CD8-positive, alpha-beta memory T cell (primary cell): ENCODE measurements at regions not wholly inside any gene's neighbourhood (a gene's known extent, or its start where the extent isn't known, plus 50 kb on each side); places are given as distances from the start of the nearest gene placed in this dataset.
A peak's percentile ranks its signal among the peaks of the same experiment; 100 is the strongest.

ENCODE experiments used
- CTCF ChIA-PET: fragments of 350-600 bp; sonication (Branson Sonifier 250); formaldehyde crosslinking; loops from one replicate; lab custom pipeline; 2021; ENCODE audit warnings: antibody characterized with exemption; lab: Charles Lee
- POLR2A ChIA-PET: fragments of 350-600 bp; sonication (Branson Sonifier 250); formaldehyde crosslinking; loops from one replicate; lab custom pipeline; 2021; ENCODE audit warnings: antibody characterized with exemption; lab: Charles Lee
- DNase-seq, 5 donors: peaks; one replicate each; pipeline versions ENCODE4 v3.0.0 to v3.0.0-alpha.2; 2020 to 2022; ENCODE audit warnings: mixed read lengths in 1 of 5
- H3K27ac ChIP-seq: one replicate; pipeline ENCODE4 v1.7.0; 2013; ENCODE audit warnings: low read depth, mild to moderate bottlenecking, low read length, moderate library complexity
- H3K27me3 ChIP-seq: 2 replicates; pipeline ENCODE4 v1.7.0; 2013; ENCODE audit warnings: low read length, mild to moderate bottlenecking; ENCODE audit not compliant: insufficient read depth, poor library complexity, severe bottlenecking
- H3K36me3 ChIP-seq: 2 replicates; pipeline ENCODE4 v1.7.0; 2013; ENCODE audit warnings: mild to moderate bottlenecking, low read length, moderate library complexity; ENCODE audit not compliant: insufficient read depth
- H3K4me1 ChIP-seq: 2 replicates; pipeline ENCODE4 v1.7.0; 2013; ENCODE audit warnings: mild to moderate bottlenecking, low read length, moderate library complexity; ENCODE audit not compliant: insufficient read depth
- H3K4me3 ChIP-seq: 2 replicates; pipeline ENCODE4 v1.7.0; 2013; ENCODE audit warnings: mild to moderate bottlenecking, low read length
- H3K9me3 ChIP-seq: 2 replicates; pipeline ENCODE4 v1.7.0; 2013; ENCODE audit warnings: mild to moderate bottlenecking, low read length
- H3K27ac Mint-ChIP-seq, 8 donors: one replicate each; pipeline ENCODE4 v1.8.0; 2020 to 2021; ENCODE audit warnings: mixed read lengths in 8 of 8, mild to moderate bottlenecking in 6 of 8, inconsistent platforms in 3 of 8, moderate library complexity in 3 of 8
- H3K27me3 Mint-ChIP-seq, 2 donors: one replicate each; pipeline ENCODE4 v1.8.0; 2020 to 2021; ENCODE audit warnings: mixed read lengths in 2 of 2, mild to moderate bottlenecking in 1 of 2, moderate library complexity in 1 of 2
- H3K36me3 Mint-ChIP-seq, 3 donors: one replicate each; pipeline ENCODE4 v1.8.0; 2020 to 2021; ENCODE audit warnings: mixed read lengths in 3 of 3, inconsistent platforms in 1 of 3, mild to moderate bottlenecking in 1 of 3
- H3K4me1 Mint-ChIP-seq, 3 donors: one replicate each; pipeline ENCODE4 v1.8.0; 2020 to 2021; ENCODE audit warnings: mixed read lengths in 3 of 3, inconsistent platforms in 1 of 3, mild to moderate bottlenecking in 1 of 3
- H3K4me3 Mint-ChIP-seq, 7 donors: one replicate each; pipeline ENCODE4 v1.8.0; 2020 to 2021; ENCODE audit warnings: mixed read lengths in 7 of 7, mild to moderate bottlenecking in 6 of 7, moderate library complexity in 4 of 7, inconsistent platforms in 2 of 7
- H3K9me3 Mint-ChIP-seq, 5 donors: one replicate each; pipeline ENCODE4 v1.8.0; 2020 to 2022; ENCODE audit warnings: mixed read lengths in 5 of 5, mild to moderate bottlenecking in 3 of 5, moderate library complexity in 2 of 5, inconsistent platforms in 1 of 5

DNA sequence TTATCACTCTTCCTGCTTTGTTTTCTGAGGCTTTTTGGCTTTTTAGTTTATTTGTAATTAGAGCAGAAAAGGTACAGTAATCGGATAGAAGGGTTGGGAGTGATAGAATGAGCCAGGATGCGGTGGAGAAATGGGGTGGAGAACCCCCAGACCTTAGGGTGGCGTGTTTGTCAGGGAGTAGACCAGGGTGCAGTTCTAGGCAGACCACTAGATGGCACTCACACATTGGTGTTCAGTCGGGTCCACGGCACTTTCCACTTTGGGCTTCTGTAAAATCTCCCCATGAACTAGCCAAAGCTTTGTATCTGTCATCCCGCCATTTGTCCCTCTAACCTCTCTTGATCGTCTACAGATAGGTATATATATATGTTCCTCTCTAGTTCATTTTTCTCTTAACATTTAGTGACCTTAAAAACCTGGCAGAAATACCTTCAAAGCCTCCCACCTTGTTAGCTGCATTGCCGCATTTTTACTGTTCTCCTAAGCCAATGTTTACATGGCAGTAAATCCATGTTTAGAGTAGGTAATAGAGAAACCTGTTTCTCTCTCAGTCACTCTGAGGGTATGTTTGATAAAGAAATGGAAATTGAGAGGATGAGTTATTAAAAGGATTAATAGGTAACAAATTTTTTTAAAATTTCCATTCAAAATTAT, 154.9 kb downstream of the TM9SF2 start:
- POLR2A ChIA-PET, result interaction anchor here (0.6 to 2.5 kb wide), 4 partner anchors 50 to 694 kb away, joined by 3 to 8 read pairs (median 4); partner anchors contain the start of gene CLYBL

DNA sequence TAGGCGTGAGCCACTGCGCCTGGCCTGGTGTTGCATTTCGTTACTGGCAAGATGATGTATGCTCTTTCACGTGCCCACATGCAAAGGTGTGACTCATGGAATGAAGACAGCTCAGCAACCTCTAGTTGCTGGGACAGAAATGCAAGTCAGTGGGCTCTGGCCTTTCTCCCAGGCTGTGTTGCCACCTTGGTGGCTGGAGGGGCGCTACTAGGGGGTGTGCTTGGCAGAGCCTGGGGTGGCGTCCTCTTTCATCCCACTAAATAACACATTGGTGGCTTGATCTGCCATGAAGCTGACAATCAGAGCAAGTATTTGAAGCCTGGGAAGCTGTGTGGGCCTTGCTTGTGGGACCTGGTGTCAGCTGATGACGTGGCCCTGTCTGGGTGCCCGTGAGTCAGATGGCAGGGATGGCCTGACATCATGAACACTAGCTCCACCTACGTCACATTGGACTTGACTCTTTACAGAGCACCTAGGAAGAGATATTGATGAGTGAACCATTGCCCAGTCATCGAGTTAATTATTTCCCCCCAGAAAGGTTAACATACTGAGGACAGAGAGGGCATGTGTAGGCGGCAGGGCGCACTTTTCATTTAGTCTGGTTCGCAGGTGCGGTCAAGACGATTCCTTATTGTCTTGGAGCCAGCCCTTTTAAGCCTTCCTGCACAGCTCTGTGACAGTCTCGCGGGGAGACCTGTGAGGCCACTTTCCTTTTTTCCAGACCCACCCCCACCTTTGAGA, 154.2 kb downstream of the TM9SF2 start:
- peak overlapping the region in 4 of 8 donors; percentile 70 to 95 (median 86) for H3K27ac Mint-ChIP-seq
- H3K4me3 Mint-ChIP-seq, result peak overlapping the region in 4 of 7 donors; percentile 78 to 84 (median 82)
- H3K27me3 Mint-ChIP-seq, result peaks cover 0 to 1% of the 10 kb centered on the region in 2 donors
- POLR2A ChIA-PET, result interaction anchor here (0.6 to 1.2 kb wide), 3 partner anchors 49 to 693 kb away, joined by 3 to 4 read pairs (median 4); partner anchors contain the start of gene CLYBL
- Histone ChIP-seq H3K9me3 (no peaks in the 10 kb centered on the region), H3K36me3 (no peaks in the 10 kb centered on the region), H3K27ac (no peak overlapping the region), H3K27me3 (no peaks in the 10 kb centered on the region), H3K4me3 (no peak overlapping the region), H3K4me1 (peaks cover 50% of the 10 kb centered on the region)
- H3K9me3 Mint-ChIP-seq, result no peaks in the 10 kb centered on the region
- H3K4me1 Mint-ChIP-seq, result peaks cover 42 to 49% (median 48%) of the 10 kb centered on the region in 3 donors
- DNase-seq, result no peak
- CTCF ChIA-PET, result interaction anchor here (0.7 to 6.5 kb wide), 19 partner anchors 9 to 933 kb away, joined by 3 to 76 read pairs (median 6); partner anchors contain the start of genes CLYBL, GGACT and ZIC2
- no peaks in the 10 kb centered on the region for H3K36me3 Mint-ChIP-seq

More for the DNA sequence above, 154.9 kb downstream of the TM9SF2 start:
- Histone ChIP-seq H3K27ac (no peak overlapping the region), H3K4me1 (peaks cover 51% of the 10 kb centered on the region), H3K9me3 (no peaks in the 10 kb centered on the region), H3K27me3 (no peaks in the 10 kb centered on the region), H3K36me3 (no peaks in the 10 kb centered on the region), H3K4me3 (peak overlapping the region; percentile 52)
- peak overlapping the region; percentile 78 to 92 (median 81) for H3K4me3 Mint-ChIP-seq
- H3K9me3 Mint-ChIP-seq, result no peaks in the 10 kb centered on the region
- peak overlapping the region; percentile 80 to 98 (median 92) for H3K27ac Mint-ChIP-seq
- H3K27me3 Mint-ChIP-seq, result peaks cover 0 to 1% of the 10 kb centered on the region in 2 donors
- H3K4me1 Mint-ChIP-seq, result peaks cover 43 to 51% (median 50%) of the 10 kb centered on the region in 3 donors
- H3K36me3 Mint-ChIP-seq, result no peaks in the 10 kb centered on the region
- CTCF ChIA-PET, result interaction anchor here (0.6 to 6.5 kb wide), 36 partner anchors 9 to 1471 kb away, joined by 3 to 76 read pairs (median 4); partner anchors contain the start of genes CLYBL, GGACT and ZIC2
- DNase-seq, result peak; percentile 73 to 86 (median 76)

DNA sequence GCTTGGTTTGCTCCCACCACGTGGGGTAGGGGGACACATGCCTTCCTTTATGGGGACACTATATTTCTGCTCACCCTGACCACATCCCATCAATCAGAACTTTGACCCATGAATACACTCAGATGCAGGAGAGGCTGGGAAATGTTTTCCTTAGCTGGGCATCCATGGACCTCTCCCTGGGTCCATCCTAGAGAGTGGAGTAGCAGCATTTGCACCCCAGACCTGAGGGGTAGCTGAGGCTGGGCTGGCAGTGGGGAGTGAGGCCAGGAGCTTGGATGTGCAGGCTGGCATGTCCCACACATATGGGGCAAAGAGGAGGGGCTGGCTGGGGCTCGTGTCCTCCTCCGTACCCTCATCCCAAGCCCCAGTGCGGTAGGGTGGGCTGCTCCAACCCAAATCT, 152.8 kb downstream of the TM9SF2 start:
- H3K27ac ChIP-seq, result no peak overlapping the region
- CTCF ChIA-PET, result interaction anchor here (6.5 kb wide), 1 partner anchor 860 kb away, joined by 76 read pairs; no protein-coding TSS in a partner anchor
- no peaks in the 10 kb centered on the region for H3K9me3 ChIP-seq
- H3K4me1 ChIP-seq, result peaks cover 35% of the 10 kb centered on the region
- Mint-ChIP-seq H3K9me3 (no peaks in the 10 kb centered on the region), H3K36me3 (no peaks in the 10 kb centered on the region), H3K4me1 (peaks cover 31 to 35% (median 34%) of the 10 kb centered on the region in 3 donors), H3K27me3 (peaks cover 0 to 1% of the 10 kb centered on the region in 2 donors), H3K4me3 (no peak overlapping the region), H3K27ac (no peak overlapping the region)
- no peak overlapping the region for H3K4me3 ChIP-seq
- POLR2A ChIA-PET, result no interaction called here
- H3K36me3 ChIP-seq, result no peaks in the 10 kb centered on the region
- DNase-seq, result no peak
- no peaks in the 10 kb centered on the region for H3K27me3 ChIP-seq

DNA sequence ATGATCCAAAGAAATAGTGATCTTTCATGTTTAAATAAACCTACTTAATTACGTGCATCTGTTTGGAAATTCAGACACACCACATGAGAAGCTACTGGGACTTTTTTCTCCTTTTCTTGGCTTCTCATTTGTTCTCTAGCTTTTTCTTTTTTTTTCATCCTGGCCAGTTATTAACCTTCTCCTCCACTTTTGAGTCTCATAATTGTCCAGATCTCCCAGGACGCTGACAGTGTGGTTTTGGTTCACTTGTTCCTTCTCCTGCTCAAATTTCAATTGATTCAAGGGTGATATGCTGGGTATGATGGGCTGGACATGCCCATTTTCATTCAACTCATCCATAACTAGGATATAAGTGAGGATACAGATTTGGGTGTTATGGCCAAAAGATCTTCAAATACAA, 152.3 kb downstream of the TM9SF2 start:
- Mint-ChIP-seq H3K9me3 (no peaks in the 10 kb centered on the region), H3K27ac (no peak overlapping the region), H3K27me3 (peaks cover 0 to 1% of the 10 kb centered on the region in 2 donors), H3K4me3 (no peak overlapping the region), H3K36me3 (no peaks in the 10 kb centered on the region), H3K4me1 (peaks cover 25 to 30% (median 28%) of the 10 kb centered on the region in 3 donors)
- no peak overlapping the region for H3K27ac ChIP-seq
- peaks cover 30% of the 10 kb centered on the region for H3K4me1 ChIP-seq
- H3K4me3 ChIP-seq, result no peak overlapping the region
- CTCF ChIA-PET, result interaction anchor here (6.5 kb wide), 1 partner anchor 861 kb away, joined by 76 read pairs; no protein-coding TSS in a partner anchor
- H3K27me3 ChIP-seq, result no peaks in the 10 kb centered on the region
- H3K9me3 ChIP-seq, result no peaks in the 10 kb centered on the region
- POLR2A ChIA-PET, result no interaction called here
- no peaks in the 10 kb centered on the region for H3K36me3 ChIP-seq
- DNase-seq, result no peak

DNA sequence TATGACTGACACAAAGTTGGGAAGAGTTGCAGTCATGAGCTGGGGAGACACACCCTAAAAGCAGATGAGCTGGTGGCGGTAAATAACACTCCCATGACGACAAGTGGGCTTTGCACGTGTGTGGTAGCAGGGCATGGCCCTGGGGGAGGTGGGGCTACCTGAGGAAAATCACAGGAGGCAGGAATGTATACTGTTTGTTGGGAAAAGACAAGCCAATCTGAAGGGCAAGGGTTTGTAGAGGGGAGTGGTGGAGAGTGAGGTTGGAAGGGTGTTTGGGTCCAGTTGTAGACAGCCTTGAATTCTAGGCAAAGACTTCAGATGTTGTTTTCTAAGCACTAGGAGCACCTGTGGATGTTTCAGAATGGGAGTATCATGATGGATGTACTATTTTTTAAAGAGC, 151.6 kb downstream of the TM9SF2 start:
- no peaks in the 10 kb centered on the region for H3K27me3 ChIP-seq
- Mint-ChIP-seq H3K9me3 (no peaks in the 10 kb centered on the region), H3K27me3 (peaks cover 0 to 1% of the 10 kb centered on the region in 2 donors), H3K36me3 (no peaks in the 10 kb centered on the region), H3K4me3 (no peak overlapping the region), H3K4me1 (peaks cover 25 to 27% (median 25%) of the 10 kb centered on the region in 3 donors), H3K27ac (peak overlapping the region in 1 of 8 donors; percentile 17)
- H3K4me1 ChIP-seq, result peaks cover 24% of the 10 kb centered on the region
- H3K36me3 ChIP-seq, result no peaks in the 10 kb centered on the region
- ChIA-PET CTCF (interaction anchor here (6.5 kb wide), 1 partner anchor 861 kb away, joined by 76 read pairs; no protein-coding TSS in a partner anchor), POLR2A (no interaction called here)
- H3K4me3 ChIP-seq, result no peak overlapping the region
- no peaks in the 10 kb centered on the region for H3K9me3 ChIP-seq
- DNase-seq, result no peak
- no peak overlapping the region for H3K27ac ChIP-seq

DNA sequence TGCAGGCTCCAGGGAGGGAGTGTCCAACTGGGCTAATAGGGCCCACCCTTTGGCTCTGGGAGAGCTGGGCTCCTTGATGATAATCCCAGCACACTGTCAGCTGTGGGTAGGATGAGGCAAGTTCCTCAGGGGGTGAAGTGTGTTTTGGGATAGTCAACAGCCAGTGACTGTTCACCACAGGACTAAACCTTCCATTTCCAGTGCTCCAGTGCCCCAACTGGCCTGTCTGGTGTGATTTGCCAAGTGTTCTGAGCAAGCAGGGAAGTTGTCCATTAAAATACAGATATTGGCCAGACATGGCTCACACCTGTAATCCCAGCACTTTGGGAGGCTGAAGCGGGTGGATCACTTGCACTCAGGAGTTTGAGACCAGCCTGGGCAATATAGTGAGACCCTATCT, 150.9 kb downstream of the TM9SF2 start:
- peaks cover 17 to 19% (median 17%) of the 10 kb centered on the region in 3 donors for H3K4me1 Mint-ChIP-seq
- Histone ChIP-seq H3K9me3 (no peaks in the 10 kb centered on the region), H3K4me3 (no peak overlapping the region), H3K4me1 (peaks cover 16% of the 10 kb centered on the region), H3K36me3 (no peaks in the 10 kb centered on the region), H3K27me3 (no peaks in the 10 kb centered on the region), H3K27ac (no peak overlapping the region)
- H3K27ac Mint-ChIP-seq, result peak overlapping the region in 1 of 8 donors; percentile 7
- H3K27me3 Mint-ChIP-seq, result peaks cover 0 to 1% of the 10 kb centered on the region in 2 donors
- H3K9me3 Mint-ChIP-seq, result no peaks in the 10 kb centered on the region
- CTCF ChIA-PET, result no interaction called here
- no peak for DNase-seq
- POLR2A ChIA-PET, result no interaction called here
- no peak overlapping the region for H3K4me3 Mint-ChIP-seq
- no peaks in the 10 kb centered on the region for H3K36me3 Mint-ChIP-seq

DNA sequence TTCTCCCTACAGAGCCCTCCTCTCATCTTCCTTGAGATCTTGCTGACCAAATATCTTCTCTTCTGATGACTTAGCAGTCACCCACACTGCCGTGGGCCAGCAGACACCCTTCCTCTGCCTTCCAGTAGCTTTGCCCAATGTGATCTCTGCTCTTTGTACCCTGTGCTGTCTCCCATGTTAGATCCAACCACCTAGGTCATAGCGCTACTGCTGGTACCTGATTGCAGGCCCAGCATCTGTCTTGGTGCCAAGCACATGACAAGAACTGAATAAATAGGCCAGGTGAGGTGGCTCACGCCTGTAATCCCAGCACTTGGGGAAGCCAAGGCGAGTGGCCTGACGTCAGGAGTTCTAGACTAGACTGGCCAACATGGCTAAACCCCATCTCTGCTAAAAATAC, 149.7 kb downstream of the TM9SF2 start:
- Histone ChIP-seq H3K27me3 (no peaks in the 10 kb centered on the region), H3K4me1 (peaks cover 6% of the 10 kb centered on the region), H3K27ac (no peak overlapping the region), H3K36me3 (no peaks in the 10 kb centered on the region), H3K4me3 (no peak overlapping the region), H3K9me3 (no peaks in the 10 kb centered on the region)
- ChIA-PET POLR2A (no interaction called here), CTCF (no interaction called here)
- no peaks in the 10 kb centered on the region for H3K36me3 Mint-ChIP-seq
- no peaks in the 10 kb centered on the region for H3K9me3 Mint-ChIP-seq
- H3K4me3 Mint-ChIP-seq, result no peak overlapping the region
- peaks cover 6 to 8% (median 6%) of the 10 kb centered on the region in 3 donors for H3K4me1 Mint-ChIP-seq
- no peak for DNase-seq
- H3K27me3 Mint-ChIP-seq, result peaks cover 0 to 1% of the 10 kb centered on the region in 2 donors
- no peak overlapping the region for H3K27ac Mint-ChIP-seq
